ENCODE measurements at regions not wholly inside any gene's neighbourhood (a gene's known extent, or its start where the extent isn't known, plus 50 kb on each side); places are given as distances from the start of the nearest gene placed in this dataset.
"Not testable (repeated sequence)": the region's sequence is repeated elsewhere in the genome, so short reads cannot be mapped to it uniquely, and the experiment has no call there.

GRCh38 chr20:53763707-53764414 is 170.2 kb upstream of the ZNF217 start:
- Histone ChIP-seq H3K4me3 (peak overlapping the region in 1 of 4 donors; percentile 9), H3K27me3 (no peaks in the 10 kb centered on the region), H3K27ac (replicated peaks in 1 of 4) (no peak overlapping the region), H3K9me3 (no peaks in the 10 kb centered on the region), H3K4me1 (peaks cover 0 to 12% (median 4%) of the 10 kb centered on the region in 4 donors), H3K36me3 (no peaks in the 10 kb centered on the region)
- intact Hi-C loops (cut with DNase I), result no loop called here
- 33% methylated on average over 12 of the region's 12 CpGs for WGBS
- DNase-seq (ENCODE audit: extremely low spot score), result no peak
- no peak for TF ChIP-seq EP300 (IDR thresholded peaks at IDR 0.05)
- TF ChIP-seq POLR2AphosphoS5 (IDR thresholded peaks at IDR 0.05), result no peak
- TF ChIP-seq POLR2A (IDR thresholded peaks at IDR 0.05; ENCODE audit: low read depth), result no peak
- TF ChIP-seq CTCF (IDR thresholded peaks at IDR 0.05), result no peak

- intact Hi-C loops (cut with DNase I), result not testable (repeated sequence)
Observed at GRCh38 chr20:53762423-53762798, 168.8 kb upstream of the ZNF217 start.

GRCh38 chr20:53760025-53760441 is 166.4 kb upstream of the ZNF217 start:
- no peak overlapping the region for H3K27ac ChIP-seq (replicated peaks in 1 of 4)
- H3K4me1 ChIP-seq, result peaks cover 0 to 16% (median 3%) of the 10 kb centered on the region in 4 donors
- no peak for DNase-seq (ENCODE audit: extremely low spot score)
- WGBS, result 81% methylated on average over 4 of the region's 4 CpGs
- intact Hi-C loops (cut with DNase I), result no loop called here
- no peaks in the 10 kb centered on the region for H3K36me3 ChIP-seq
- H3K4me3 ChIP-seq, result no peak overlapping the region
- no peaks in the 10 kb centered on the region for H3K27me3 ChIP-seq
- H3K9me3 ChIP-seq, result no peaks in the 10 kb centered on the region
- TF ChIP-seq EP300 (IDR thresholded peaks at IDR 0.05) (no peak), POLR2A (IDR thresholded peaks at IDR 0.05; ENCODE audit: low read depth) (no peak), CTCF (IDR thresholded peaks at IDR 0.05) (no peak), POLR2AphosphoS5 (IDR thresholded peaks at IDR 0.05) (no peak)

More at GRCh38 chr20:53762423-53762798, 168.8 kb upstream of the ZNF217 start:
- DNase-seq (ENCODE audit: extremely low spot score); H3K27me3 ChIP-seq; H3K4me3 ChIP-seq; H3K27ac ChIP-seq (replicated peaks in 1 of 4); H3K9me3 ChIP-seq; H3K36me3 ChIP-seq: not testable (repeated sequence)
- WGBS, result 98% methylated on average over 11 of the region's 11 CpGs
- H3K4me1 ChIP-seq, result peaks cover 0 to 12% (median 3%) of the 10 kb centered on the region in 4 donors

GRCh38 chr20:53757472-53757913 is 163.9 kb upstream of the ZNF217 start:
- Histone ChIP-seq H3K36me3 (no peaks in the 10 kb centered on the region), H3K27me3 (no peaks in the 10 kb centered on the region), H3K9me3 (no peaks in the 10 kb centered on the region), H3K27ac (replicated peaks in 1 of 4) (no peak overlapping the region), H3K4me1 (peaks cover 0 to 8% (median 2%) of the 10 kb centered on the region in 4 donors), H3K4me3 (peak overlapping the region in 1 of 4 donors; percentile 6)
- DNase-seq (ENCODE audit: extremely low spot score), result no peak
- no peak for TF ChIP-seq POLR2A (IDR thresholded peaks at IDR 0.05; ENCODE audit: low read depth)
- TF ChIP-seq POLR2AphosphoS5 (IDR thresholded peaks at IDR 0.05), result no peak
- TF ChIP-seq CTCF (IDR thresholded peaks at IDR 0.05), result no peak
- TF ChIP-seq EP300 (IDR thresholded peaks at IDR 0.05), result no peak
- 90% methylated on average over 15 of the region's 18 CpGs for WGBS
- intact Hi-C loops (cut with DNase I), result no loop called here

- Histone ChIP-seq H3K9me3 (no peaks in the 10 kb centered on the region), H3K36me3 (no peaks in the 10 kb centered on the region), H3K27me3 (no peaks in the 10 kb centered on the region), H3K4me1 (peaks cover 11 to 20% (median 14%) of the 10 kb centered on the region in 4 donors), H3K27ac (replicated peaks in 1 of 4) (no peak overlapping the region), H3K4me3 (no peak overlapping the region)
- intact Hi-C loops (cut with DNase I), result no loop called here
- WGBS, result 90% methylated on average over 8 of the region's 8 CpGs
- TF ChIP-seq CTCF (IDR thresholded peaks at IDR 0.05) (no peak), POLR2AphosphoS5 (IDR thresholded peaks at IDR 0.05) (no peak), EP300 (IDR thresholded peaks at IDR 0.05) (no peak), POLR2A (IDR thresholded peaks at IDR 0.05; ENCODE audit: low read depth) (no peak)
- DNase-seq (ENCODE audit: extremely low spot score), result no peak
Observed at GRCh38 chr20:53755733-53756531, 162.3 kb upstream of the ZNF217 start.
